GM10266 (cell line): ENCODE measurements at regions not wholly inside any gene's neighbourhood (a gene's known extent, or its start where the extent isn't known, plus 50 kb on each side); places are given as distances from the start of the nearest gene placed in this dataset.
"Not testable (repeated sequence)": the region's sequence is repeated elsewhere in the genome, so short reads cannot be mapped to it uniquely, and the experiment has no call there.

Source experiments
- DNase-seq: peaks from one replicate; pipeline ENCODE4 v3.0.0; 2012; ENCODE audit errors: extremely low spot score
- CTCF ChIP-seq: IDR thresholded peaks from 2 replicates; pipeline ENCODE4 v1.5.1; 2012; ENCODE audit warnings: mild to moderate bottlenecking, low read depth; ENCODE audit not compliant: control insufficient read depth, insufficient read depth; ENCODE audit errors: missing control alignments

DNA sequence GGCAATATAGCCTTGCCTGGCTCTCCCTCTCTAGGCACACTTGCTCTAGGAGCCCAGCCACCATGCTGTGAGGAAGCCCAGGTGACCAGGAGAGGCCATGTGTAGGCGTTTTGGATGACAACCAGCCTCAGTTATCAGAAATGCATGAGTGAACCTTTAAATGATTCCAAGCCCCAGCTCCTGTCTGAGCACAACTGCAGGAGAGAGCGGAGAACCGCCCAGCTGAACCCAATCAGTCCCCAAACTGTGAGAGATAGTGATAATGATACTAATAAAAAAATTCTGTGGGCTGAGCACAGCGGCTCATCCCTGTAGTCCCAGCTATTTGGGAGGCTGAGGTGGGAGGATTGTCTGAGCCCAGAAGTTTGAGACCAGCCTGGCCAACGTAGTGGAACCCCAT is 83.8 kb upstream of the TOX2 start:
- DNase-seq = no peak
- no peak for TF ChIP-seq CTCF

GRCh38 chr20:43829951-43830690 is 84.5 kb upstream of the TOX2 start:
- DNase-seq = no peak
- no peak for TF ChIP-seq CTCF

DNA sequence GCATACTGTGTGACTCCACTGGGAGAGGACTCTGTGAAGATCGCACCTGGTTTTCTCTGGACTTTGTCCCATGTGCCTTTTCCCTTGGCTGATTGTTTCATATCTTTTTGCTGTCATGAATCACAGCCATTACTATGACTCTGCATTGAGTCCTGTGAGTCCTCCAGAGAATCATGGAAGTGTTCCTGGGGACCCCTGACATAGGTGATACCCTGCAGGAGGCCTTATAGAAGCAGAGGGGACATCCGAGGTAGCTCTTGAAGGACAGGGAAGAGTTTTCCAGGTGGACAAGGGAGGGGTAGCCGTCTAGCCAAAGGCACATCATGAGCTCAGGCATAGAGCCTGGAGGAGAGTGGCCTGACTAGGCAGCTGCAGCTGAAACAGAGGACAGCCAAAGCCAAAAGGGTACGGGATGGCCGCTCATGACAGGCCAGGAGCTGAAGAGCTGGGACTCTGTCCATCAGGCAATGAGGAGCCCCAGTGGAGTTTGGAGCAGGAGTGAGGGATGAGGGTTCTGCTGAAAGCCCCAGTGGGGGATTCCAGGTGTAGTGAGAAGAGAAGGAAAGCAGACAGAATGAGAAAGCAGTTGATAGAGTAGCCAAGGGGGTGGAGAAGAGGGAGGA is 86.6 kb upstream of the TOX2 start:
- TF ChIP-seq CTCF = no peak
- no peak for DNase-seq

DNA sequence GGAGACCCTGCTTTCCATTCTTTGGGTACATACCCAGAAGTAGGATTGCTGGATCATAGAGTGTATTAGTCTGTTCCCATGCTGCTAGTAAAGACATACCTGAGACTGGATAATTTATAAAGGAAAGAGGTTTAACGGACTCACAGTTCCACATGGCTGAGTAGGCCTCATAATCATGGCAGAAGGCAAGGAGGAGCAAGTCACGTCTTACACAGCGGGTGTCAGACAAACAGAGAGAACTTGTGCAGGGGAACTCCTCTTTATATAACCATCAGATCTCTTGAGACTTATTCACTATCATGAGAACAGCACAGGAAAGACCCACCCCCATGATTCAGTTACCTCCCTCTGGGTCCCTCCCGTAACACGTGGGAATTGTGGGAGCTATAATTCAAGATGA is 87.7 kb upstream of the TOX2 start:
- not testable (repeated sequence) for DNase-seq

DNA sequence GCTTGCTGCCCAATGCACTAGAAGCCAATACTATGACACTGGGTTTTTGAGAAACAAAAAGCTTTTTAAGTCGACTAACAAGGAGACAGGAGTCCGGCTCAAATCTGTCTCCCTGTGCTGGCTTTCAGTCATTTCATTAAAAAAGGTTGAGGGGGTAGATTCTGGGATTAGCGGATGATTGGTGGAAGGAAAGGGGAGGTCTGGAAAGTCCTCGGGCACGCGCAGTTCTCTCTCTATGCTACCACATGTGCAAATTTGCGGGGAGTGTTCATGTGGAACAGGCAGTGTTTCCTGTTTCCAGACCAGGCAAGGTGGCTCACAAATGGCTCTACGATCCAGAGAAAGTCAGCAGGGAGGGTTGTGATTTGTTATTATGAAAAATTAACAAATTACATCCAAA is 89.1 kb upstream of the TOX2 start:
- DNase-seq = no peak
- TF ChIP-seq CTCF = no peak

DNA sequence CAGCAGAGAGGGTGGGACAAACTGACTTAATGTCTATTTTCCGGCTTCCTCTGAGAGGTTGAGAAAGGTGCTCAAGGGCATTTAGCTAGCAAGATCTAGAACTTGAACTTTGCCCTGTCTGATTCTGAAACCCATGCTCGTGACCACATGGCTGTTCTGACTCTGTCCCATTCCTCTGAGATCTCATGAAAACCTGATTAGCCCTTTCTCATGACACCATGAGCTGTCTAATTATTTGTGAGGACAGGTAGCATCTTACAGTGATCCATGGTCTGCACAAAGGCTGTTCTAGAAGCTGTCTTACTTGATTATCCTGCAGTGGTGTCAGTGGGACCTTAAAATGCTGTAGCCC is 89.6 kb upstream of the TOX2 start:
- no peak for TF ChIP-seq CTCF
- DNase-seq = no peak

DNA sequence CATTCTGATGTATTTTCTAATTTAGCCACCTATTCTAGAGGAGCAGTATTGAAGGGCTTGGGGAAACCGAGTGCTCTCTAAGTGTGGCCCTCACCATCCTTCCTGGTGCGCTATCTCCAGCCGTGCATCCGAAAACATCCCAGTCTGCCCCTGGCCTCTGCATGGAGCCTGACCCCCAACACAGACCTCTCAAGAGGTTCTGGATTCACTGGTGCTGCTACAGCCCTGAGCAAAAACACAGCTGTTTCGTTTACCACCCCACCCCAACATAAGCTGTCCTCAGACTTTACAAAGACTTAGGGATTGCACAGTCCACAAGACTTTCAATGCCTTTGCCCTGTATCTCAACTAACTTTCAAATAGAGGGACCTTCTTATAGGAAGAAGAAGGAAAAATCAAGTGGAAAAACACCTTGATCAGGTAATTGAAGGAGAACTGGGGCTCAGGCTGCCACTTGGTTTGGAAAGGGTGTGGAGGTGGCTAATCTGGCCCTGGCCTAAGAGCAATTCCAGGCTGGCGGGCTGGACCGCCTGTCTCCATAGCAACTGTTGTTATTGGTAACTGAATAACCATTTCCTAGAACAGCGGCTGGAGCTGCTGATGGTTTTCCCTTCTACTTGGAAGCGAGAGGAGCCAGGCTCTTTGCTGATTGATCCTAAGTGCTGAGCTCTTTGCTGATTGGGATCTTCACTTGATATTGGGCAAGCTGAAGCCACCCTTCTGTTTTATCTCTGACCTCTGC is 90.2 kb upstream of the TOX2 start:
- DNase-seq = no peak
- no peak for TF ChIP-seq CTCF
